ENCODE measurements at regions not wholly inside any gene's neighbourhood (a gene's known extent, or its start where the extent isn't known, plus 50 kb on each side); places are given as distances from the start of the nearest gene placed in this dataset.
A peak's percentile ranks its signal among the peaks of the same experiment; 100 is the strongest.

DNA sequence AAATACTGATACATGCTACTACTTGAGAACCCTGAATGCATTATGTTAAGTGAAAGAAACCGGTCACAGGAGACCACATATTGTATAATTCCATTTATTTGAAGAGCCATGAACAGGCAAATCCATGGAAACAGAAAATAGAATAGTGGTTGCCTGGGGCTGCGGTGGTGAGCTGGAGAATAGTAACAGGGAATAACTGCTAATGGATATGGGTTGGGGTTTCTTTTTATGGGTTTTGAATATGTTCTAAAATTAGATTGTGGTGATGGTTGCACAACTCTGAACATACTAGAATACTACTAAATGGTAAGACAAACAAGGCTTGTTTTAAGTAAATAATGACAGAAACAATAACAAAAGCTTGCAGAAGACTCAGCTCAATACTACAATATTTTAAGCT is 293.0 kb downstream of the BTG1 start:
- DNase-seq (ENCODE audit: low read depth): peak; percentile 38

DNA sequence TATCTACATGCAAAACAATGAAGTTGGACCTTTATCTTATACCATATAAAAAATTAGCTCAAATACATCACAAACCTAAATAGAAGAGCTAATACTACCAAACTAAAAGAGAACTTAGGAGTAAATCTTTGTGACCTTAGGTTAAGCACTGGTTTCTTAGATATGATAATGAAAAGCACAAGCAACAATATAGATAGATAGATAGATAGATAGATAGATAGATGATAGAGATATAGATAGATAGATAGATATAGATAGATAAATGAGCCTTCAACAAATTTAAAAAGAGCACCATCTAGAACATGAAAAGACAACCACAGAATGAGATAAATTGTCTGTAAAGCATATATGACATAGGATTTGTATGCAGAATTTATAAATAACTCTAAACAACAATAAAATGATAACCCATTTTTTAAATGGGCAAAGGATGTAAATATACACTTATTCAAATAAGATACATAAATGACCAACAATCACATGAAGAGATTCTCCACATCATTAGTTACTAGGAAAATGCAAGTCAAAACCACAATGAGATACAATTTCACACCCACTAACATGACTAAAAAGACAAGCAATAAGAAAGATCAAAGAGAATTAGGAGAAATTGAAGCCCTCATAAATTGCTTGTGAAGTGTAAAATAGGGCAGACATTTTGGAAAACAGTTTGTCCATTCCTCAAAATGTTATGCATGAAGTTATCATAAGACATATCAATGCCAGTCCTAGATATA is 293.7 kb downstream of the BTG1 start:
- DNase-seq (ENCODE audit: low read depth): no peak

DNA sequence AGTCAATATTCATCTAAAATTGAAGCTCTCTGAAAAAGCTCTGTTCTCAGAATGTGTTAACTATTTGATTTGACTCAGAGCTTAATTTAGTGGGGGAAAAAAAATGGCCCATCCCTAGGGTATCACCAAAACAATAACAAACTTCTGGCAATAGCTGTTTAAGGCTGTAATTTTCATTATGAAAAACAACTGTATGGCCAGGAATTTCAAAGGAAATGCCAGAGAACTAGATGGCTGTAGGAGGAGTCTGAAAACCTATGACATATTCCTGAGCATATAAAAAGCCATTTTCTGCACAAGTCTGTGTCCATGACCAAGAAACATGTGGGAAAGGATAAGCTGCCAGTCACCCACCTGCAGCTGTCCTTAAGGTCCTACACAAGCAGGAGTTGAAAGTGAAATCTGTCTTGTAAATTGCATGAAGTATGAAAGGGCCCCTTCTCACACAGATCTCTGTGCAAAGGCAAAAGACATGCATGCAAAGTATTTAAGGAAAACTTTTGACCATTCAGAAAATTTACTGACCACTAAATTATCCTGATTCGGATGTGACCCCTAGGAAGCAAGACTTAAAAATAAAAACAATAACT is 299.1 kb downstream of the BTG1 start:
- peak; percentile 2 for DNase-seq (ENCODE audit: low read depth)

DNA sequence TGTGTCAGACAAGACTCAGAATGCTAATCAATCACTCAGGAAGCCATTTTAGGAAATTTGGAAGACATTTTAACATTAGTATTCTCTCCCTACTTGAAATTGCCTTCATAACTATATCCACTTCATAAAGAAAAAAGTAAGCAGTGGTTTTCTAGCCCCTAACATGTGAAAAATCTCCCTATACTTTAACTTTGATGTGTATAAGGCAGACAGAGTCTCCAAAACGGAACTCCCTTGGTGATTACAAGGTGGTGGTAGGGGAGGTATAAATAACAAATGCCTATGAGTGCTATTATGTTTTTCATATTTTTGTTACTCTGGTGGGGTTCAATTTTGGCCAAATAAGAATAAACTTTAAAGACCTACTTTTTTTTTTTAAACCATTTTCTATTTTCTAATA is 300.3 kb downstream of the BTG1 start:
- DNase-seq (ENCODE audit: low read depth): no peak

DNA sequence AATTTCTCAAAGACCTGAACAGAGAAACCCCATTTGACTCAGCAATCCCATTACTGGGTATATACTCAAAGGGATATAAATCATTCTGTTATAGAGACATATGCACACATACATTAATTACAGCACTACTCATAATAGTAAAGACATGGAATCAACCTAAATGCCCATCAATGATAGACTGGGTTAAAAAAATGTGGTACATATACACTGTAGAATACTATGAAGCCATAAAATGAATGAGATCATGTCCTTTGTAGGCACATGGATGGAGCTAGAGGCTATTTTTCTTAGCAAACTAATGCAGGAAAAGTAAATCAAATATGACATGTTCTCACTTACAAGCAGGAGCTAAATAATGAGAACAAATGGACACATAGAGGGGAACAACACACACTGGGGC is 303.8 kb downstream of the BTG1 start:
- DNase-seq (ENCODE audit: low read depth): no peak

DNA sequence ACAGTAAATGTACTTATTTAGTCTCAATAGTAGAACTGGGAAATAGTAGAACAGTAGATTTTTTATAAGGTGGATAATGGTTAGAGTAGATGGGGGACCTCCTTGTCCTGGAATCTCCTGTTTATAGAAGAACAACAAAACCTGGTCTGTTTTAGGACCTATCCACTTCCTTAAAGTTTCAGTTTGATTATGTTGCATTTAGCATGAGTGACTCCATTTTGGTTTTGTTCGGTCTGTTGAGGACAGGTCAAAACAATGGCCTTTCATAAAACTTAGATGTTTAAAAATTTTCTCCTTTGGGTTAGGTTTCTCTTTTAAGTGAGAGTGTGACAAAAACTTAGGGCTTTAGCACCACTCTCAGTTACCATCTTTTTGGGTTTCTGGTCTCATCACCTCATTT is 308.9 kb downstream of the BTG1 start:
- no peak for DNase-seq (ENCODE audit: low read depth)

DNA sequence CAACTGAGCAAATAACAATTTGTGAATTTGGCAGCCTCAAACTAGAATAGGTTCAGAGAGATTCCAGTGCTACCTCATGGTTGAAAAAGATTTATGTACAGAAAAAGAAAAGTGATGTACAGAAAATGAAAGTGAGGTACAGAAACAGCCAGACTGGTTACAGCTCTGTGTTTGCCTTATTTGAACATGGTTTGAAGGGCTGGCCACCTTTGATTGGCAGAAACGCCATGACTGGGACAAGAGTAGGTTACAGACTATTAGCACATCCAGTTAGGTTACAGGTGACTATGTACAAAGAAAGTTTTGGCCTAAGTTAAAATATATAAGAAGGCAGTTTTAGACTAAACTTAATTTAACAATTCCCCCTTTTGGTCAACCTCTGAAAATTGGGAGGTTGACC is 309.4 kb downstream of the BTG1 start:
- DNase-seq (ENCODE audit: low read depth): no peak

DNA sequence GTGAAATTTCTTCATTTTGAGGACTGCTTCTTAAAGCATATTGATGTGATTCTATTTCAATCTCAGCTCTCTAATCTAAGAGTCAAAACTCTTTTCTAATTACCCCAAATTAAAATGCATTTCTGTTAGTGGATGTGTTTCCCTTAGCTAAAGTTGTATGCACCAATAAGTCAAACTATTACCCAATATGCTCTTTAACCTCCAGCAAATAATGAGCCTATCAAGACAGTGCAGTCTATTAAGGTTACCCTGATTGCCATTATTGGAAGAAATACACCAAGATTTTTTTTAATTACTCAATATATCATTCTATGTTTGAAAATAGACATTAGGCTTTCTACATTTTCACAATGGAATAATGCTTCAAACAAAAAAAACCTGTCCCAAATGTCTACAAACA is 310.0 kb downstream of the BTG1 start:
- DNase-seq (ENCODE audit: low read depth): no peak

DNA sequence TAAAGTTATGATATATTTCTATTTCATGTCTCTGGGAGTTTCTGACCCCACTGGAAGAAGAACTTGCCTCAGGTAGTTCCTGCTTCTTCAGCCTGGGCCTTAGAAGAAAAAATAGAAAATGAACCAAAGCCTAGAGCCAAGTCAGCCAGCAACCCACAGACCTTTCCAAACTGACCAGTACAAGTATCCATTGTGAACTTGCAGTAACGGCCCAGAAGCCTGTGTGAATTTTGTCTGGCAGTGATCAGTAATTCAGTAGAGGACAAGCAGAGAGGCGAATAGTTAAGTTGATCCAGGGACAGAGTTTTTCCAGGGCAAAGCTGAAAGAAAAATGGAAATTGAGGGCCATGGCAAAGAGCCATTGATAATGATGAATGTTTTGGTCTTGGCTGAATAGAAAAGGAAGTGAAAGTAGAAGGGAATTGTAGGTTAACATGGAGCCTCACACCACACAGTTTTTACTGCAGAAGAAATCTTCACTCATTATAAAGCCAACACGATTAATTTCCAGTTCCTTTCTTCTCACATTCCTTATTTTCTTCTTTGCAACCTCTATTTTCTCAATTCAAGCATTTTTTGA is 311.8 kb downstream of the BTG1 start:
- no peak for DNase-seq (ENCODE audit: low read depth)

DNA sequence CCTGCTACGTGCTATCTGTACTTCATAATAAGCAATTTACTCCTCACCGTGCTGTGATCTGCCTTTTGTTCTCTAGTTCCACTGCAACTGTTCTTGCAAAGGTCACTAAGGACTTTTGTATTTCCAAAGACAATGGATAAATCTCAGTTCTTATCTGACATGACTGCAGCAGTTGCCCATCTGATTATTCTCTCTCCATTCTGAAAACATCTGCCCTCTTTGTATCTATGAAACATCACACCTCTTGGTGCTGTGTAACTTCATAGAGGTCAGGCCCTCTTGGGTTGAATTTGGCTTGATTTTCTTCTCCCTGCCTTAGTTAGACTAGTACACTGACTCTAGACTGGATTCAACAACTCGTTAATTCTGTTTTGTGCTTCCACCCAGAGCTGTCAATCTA is 319.6 kb downstream of the BTG1 start:
- no peak for DNase-seq (ENCODE audit: low read depth)

DNA sequence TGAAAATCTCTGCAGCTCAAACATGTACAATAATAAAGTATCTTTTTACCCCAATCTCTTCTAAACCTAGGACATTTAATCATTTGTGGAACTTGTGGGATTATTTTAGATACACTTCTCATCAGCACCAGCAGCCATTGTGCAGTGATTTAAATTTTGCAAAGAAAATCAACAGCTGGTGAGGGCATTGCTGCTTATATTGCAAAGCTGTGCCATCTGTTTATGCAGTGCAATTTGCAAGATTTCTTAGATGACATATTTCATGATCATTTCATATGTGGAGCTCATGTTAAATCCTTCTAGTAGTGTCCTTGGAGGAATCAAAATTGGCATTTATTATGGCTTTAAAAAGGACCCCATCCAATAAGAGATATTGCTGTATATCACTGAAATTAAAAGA is 320.7 kb downstream of the BTG1 start:
- no peak for DNase-seq (ENCODE audit: low read depth)

DNA sequence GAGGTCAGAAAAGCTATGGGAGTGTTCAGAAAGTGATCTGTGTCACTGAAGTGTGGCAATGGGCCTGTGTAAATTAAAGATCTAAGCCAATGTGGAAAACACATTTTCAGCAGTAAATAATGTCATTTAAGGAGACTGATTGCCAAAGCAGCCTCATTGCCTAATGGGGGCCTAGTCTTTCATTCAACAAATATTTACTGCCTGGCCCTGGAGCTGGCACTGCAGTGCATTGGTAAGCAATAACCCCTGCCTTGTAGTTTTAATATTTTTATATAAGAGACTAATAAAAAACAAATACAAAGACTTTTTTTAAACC is 326.6 kb downstream of the BTG1 start:
- no peak for DNase-seq (ENCODE audit: low read depth)

DNA sequence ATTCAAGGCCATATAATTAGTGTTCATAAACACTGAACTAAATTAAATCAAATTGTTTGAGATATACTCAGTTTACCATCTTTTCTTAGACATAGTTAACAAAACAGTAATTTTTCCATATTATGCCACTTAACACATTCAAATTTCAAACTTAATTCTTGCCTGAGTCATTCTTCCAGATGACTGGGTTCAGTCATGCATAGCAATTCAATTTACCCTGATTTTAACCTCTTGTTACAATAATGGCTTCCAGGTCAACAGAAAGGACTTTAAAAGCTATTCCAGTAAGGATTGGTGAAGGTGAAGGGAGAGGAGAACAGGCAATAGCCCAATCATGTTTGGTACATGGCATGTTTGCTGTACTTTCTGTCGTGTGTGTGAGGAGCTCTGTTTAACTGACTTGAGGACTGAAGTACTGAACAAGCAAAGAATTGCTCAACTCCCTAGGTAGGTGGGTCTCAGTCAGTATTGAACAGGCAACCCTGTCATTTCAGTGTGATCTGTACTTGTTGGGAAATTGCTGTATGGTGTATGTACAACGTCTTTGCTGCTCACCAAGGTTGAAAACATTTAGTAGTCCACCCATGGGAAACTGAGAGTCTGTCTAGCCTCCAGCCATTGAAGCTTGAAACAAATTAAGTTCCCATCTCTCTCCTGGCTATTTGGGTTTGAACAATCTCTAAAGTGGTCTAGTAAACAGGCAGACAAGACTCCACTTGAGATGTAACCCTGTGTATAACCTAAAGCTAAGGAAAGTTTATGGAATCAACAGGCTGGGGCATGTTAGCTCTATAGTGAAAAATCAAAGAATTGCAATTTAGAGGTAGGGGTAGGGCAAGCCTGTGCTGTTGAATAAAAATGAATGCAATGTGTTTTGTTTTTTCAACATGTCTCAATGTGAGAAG is 327.2 kb downstream of the BTG1 start:
- DNase-seq (ENCODE audit: low read depth): no peak

DNA sequence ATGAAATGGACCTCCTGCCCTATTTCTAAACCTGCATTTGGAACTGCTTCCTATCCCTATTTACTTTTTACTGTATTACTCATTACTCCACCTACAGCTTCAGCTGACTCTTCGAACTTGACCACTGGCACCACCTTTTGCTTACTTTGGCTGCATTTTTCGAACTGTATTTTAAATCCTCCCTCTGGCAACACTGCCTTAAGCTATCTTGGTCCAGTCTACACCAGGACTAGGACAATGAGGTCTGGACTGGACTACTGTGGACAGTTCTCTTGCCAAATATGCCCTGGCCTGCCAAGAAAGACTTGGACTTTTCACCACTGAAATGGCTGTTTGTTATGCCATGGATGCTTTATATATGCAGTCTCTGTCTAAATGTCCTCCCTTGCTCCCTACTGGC is 328.1 kb downstream of the BTG1 start:
- no peak for DNase-seq (ENCODE audit: low read depth)

DNA sequence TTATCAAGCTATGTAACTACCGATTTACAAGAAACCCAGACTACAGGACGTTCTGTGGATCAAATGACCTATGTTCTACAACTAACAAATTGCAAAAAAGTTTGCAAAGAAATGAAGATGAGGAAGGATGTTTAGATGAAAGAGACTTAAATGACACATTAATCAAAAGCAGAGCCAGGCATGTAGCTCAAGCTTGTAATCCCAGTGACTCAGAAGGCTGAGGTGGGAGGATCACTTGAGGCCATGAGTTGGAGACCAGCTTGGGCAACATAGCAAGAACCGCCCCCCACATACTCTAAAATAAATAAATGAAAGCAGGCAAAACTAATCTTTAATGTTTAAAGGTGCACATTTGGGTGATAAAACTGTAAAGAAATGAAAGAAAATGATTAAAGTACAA is 331.9 kb downstream of the BTG1 start:
- DNase-seq (ENCODE audit: low read depth): peak; percentile 40

DNA sequence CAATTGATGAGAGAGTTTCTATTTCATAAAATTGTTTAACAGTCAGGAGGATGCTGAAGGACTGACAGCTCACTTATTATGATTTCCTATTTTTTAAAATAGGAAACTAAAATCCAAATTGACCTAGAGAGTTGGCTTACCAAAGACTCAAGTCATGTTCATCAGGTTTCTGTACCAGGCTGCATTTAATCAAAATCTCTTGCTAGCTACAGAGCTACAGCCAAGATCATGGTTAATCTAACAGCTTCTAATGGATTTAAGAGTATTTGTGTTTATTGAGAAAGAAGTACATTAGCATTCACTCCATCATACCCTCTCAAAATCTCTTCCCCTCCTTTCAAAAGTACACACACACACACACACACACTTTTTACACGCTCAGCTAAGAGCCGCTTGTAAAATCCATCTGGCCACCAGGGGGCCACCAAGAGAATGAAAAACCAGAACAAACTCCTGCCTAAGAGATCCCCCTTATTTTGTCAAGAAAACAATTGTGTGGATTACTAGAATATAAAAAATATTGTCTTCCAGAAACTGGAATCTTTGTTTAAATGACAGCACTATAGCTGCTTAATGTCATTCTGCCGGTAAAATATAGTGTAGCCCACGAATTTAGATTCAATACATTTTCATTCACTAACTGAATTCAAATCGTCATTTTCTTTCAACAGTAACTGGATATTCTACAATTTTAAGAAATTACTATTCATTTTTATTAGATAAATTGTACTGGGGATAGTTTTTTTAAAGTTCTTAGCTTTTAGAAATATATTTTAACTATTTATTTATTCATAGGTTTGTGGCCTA is 334.0 kb downstream of the BTG1 start:
- DNase-seq (ENCODE audit: low read depth): peak; percentile 63

DNA sequence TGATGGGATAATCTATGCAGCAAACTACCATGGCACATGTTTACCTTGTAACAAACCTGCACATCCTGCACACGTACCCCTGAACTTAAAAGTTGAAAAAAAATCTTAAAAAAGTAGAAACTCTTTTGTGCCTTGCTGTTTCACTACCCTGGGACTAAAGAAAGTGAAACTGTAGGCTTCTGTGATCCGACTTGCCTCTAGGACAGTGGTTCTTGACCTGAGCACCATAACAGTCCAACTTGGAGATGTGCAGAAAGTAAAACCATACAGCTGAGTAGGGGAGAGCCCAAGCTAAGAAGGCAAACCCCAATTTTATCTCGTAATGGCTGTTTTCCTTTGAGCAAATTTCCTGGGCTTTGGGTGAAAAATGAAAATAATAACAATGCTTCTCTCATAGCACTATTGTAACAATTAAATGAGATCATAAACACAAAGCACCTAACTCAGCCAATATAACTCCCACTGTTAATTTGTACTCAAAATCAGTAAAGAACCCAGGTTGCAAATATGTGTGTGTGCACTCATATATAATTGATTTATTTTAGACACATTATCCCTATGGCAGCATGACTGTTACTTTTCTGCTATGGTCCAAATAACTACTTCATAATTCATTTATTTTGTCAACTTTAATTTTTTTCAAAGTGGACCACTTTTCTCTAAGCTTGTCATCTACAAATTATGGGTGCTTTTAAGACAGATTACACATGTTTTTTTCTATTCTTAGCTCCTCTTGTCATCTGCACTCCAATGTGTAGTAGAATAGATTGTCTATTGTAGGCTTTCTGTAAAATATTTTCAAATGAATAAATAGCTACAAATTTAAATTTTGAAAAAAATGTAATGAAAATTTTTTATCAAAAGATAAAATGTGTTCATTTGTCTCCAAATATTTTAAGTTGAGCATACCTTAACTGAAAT is 334.9 kb downstream of the BTG1 start:
- DNase-seq (ENCODE audit: low read depth): no peak

DNA sequence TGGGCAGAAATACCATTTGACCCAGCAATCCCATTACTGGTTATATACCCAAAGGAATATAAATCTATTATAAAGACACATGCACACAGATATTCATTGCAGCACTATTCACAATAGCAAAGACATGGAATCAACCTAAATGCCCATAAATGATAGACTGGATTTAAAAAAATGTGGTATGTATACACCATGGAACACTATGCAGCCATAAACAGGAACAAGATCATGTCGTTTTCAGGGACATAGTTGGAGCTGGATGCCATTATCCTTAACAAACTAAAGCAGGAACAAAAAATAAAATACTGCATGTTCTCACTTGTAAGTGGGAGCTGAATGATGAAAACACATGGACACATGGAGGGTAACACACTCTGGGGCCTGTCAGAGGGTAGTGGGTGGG is 335.6 kb downstream of the BTG1 start:
- DNase-seq (ENCODE audit: low read depth): no peak

DNA sequence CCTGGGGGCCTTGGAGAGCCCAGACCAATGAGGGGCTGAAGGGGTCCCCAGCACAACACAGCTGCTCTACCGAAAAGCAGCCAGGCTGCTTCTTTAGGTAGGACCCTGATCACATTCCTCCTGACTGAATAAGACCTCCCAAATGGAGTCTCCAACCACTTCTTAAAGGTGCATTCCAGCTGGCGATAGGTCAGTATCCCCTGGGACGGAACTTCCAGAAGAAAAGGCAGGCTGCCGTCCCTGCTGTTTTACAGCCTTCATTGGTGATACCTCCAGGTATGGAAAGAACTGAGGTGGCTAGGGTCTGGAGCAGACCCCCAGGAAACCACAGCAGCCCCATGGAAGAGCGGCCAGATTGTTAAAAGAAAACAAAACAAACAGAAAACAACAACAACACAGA is 340.6 kb downstream of the BTG1 start:
- DNase-seq (ENCODE audit: low read depth): no peak

DNA sequence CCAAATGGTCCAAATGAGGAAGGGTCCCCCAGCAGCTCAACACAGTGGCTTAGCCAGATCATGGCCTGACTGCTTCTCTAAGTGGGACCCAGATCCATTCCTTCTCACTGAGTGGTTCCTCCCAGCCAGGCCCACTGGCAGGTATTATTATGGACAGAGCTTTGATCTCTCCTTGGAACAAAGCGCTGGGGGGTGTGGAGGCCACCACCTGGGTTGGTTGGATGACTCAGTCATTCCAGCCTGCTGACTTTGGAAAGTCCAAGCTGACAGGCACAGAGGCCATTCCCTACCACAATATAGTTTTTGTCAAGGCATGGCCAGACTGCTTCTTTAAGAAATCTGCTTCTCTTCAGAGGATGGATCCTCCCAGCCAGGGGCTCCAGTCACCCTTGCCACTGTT is 341.1 kb downstream of the BTG1 start:
- no peak for DNase-seq (ENCODE audit: low read depth)

DNA sequence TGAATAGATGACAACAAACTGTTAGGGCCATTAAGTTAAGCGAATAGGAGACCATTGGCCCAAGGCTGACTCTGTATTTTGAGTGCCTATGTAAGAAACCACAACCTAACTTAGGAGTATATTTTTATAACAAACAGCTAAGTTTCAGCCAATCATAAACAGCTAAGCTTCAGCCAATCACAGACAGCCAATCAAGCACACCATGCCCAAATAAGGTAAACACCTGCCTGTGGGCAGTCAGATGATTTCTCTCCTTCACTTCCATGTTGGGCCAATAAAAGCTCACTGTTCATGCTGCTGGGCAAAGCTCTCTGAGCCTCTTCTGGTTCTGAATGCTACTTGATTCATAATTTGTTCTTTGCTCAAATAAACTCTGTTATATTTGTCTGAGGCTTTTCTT is 344.6 kb downstream of the BTG1 start:
- DNase-seq (ENCODE audit: low read depth): no peak

All from EH (cell line).